SK-N-SH (cell line): ENCODE measurements at regions not wholly inside any gene's neighbourhood (a gene's known extent, or its start where the extent isn't known, plus 50 kb on each side); places are given as distances from the start of the nearest gene placed in this dataset.

Experiments used
- EZH2phosphoT487 ChIP-seq: fragments of 200-600 bp; sonication (generic); IDR thresholded peaks from 2 replicates; pipeline ENCODE4 v1.6.1; 2017; ENCODE audit warnings: low read depth, mixed run types, mild to moderate bottlenecking, antibody characterized with exemption, moderate library complexity, borderline replicate concordance
- MAX ChIP-seq: IDR thresholded peaks from 2 replicates; pipeline ENCODE4 v1.4.0; 2012; ENCODE audit warnings: low read depth
- MEF2A ChIP-seq: IDR thresholded peaks from 2 replicates; pipeline ENCODE4 v1.4.0; 2012; ENCODE audit warnings: low read depth, borderline replicate concordance
- POLR2AphosphoS5 ChIP-seq: IDR thresholded peaks from 2 replicates; pipeline ENCODE4 v1.6.1; 2012; ENCODE audit warnings: low read depth, low read length
- REST ChIP-seq: IDR thresholded peaks from 2 replicates; pipeline ENCODE4 v1.6.1; 2012; ENCODE audit warnings: mild to moderate bottlenecking, low read depth, low read length, moderate library complexity
- RFX5 ChIP-seq: IDR thresholded peaks from 2 replicates; pipeline ENCODE4 v1.6.1; 2012; ENCODE audit warnings: mild to moderate bottlenecking, improper control_type of control experiment, low read length
- SIN3A ChIP-seq: IDR thresholded peaks from 2 replicates; pipeline ENCODE4 v1.6.1; 2012; ENCODE audit warnings: low read depth, mild to moderate bottlenecking, low read length, moderate library complexity, borderline replicate concordance
- SMC3 ChIP-seq: IDR thresholded peaks from 2 replicates; pipeline ENCODE4 v1.6.1; 2012; ENCODE audit warnings: low read depth, low read length, improper control_type of control experiment
- TF ChIP-seq, protein P1 (sequence below): fragments of 200-600 bp; sonication (generic); IDR thresholded peaks from 2 replicates; pipeline ENCODE4 v1.6.1; 2017; ENCODE audit warnings: antibody characterized with exemption, mild to moderate bottlenecking, moderate library complexity

DNA sequence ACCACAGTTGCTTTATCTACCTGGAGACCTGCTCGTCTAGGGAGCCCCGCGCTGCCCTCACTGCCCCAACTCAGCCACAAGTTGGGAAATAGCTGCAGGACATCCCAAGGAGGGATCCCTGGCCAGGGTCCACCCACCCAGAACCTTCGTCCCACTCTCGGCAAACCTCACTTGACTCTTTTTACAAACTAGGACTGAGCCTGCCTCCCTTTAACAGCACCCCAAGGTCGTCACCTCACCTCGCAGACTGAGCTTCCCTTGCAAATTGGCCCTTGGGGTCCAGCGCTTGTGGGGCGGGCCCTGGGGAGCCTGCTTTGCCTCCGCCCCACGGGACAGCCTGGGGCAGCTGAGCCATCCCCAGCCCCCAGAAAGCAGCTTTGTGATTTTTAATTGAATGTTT lies 1505.8 kb downstream of the TBC1D22A start:
- TF ChIP-seq EZH2phosphoT487 (no peak), SMC3 (no peak), RFX5 (no peak), MEF2A (no peak), MAX (no peak), SIN3A (no peak), REST (no peak), POLR2AphosphoS5 (no peak)
- TF ChIP-seq, protein P1, sequence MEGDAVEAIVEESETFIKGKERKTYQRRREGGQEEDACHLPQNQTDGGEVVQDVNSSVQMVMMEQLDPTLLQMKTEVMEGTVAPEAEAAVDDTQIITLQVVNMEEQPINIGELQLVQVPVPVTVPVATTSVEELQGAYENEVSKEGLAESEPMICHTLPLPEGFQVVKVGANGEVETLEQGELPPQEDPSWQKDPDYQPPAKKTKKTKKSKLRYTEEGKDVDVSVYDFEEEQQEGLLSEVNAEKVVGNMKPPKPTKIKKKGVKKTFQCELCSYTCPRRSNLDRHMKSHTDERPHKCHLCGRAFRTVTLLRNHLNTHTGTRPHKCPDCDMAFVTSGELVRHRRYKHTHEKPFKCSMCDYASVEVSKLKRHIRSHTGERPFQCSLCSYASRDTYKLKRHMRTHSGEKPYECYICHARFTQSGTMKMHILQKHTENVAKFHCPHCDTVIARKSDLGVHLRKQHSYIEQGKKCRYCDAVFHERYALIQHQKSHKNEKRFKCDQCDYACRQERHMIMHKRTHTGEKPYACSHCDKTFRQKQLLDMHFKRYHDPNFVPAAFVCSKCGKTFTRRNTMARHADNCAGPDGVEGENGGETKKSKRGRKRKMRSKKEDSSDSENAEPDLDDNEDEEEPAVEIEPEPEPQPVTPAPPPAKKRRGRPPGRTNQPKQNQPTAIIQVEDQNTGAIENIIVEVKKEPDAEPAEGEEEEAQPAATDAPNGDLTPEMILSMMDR = no peak
